ENCODE measurements at regions not wholly inside any gene's neighbourhood (a gene's known extent, or its start where the extent isn't known, plus 50 kb on each side); places are given as distances from the start of the nearest gene placed in this dataset.

DNA sequence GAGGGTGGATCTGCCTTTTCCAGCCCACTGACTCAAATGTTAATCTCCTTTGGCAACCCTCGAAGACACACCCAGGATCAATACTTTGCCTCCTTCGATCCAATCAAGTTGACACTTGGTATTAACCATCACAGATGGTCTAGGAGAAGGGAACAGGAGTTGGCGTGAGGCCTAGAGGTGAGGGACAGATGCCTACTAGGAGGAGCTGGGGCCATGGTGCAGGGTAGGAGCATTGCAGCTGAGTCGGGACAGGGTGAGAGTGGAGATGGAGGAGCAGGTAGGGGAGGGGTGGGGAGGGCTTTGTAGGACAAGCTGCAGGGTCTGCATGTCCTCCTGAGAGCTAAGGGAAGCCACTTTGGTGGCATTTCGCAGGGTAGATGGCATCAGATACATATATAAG lies 140.0 kb downstream of the VAPA start:
- no peaks in the 10 kb centered on the region for H3K27me3 Mint-ChIP-seq
- H3K4me1 ChIP-seq (ENCODE audit: control insufficient read depth, insufficient read depth, low read length, poor library complexity, severe bottlenecking), result no peaks in the 10 kb centered on the region
- H3K4me3 Mint-ChIP-seq, result no peak overlapping the region
- H3K27ac ChIP-seq (ENCODE audit: insufficient read depth, low read length, poor library complexity, severe bottlenecking), result no peak overlapping the region
- H3K9me3 ChIP-seq (ENCODE audit: control insufficient read depth in 2 of 2, low read length in 2 of 2), result no peaks in the 10 kb centered on the region
- H3K36me3 ChIP-seq (ENCODE audit: control insufficient read depth, insufficient read depth, low read length), result no peaks in the 10 kb centered on the region
- H3K36me3 Mint-ChIP-seq, result no peaks in the 10 kb centered on the region
- no peaks in the 10 kb centered on the region for H3K9me3 Mint-ChIP-seq
- H3K4me3 ChIP-seq (ENCODE audit: low read depth, low read length), result no peak overlapping the region
- no peaks in the 10 kb centered on the region for H3K4me1 Mint-ChIP-seq
- ATAC-seq (ENCODE audit: low read depth in 2 of 2) (no peak), DNase-seq (no peak)
- no peaks in the 10 kb centered on the region for H3K27me3 ChIP-seq (ENCODE audit: control insufficient read depth, insufficient read depth, low read length)
- H3K27ac Mint-ChIP-seq, result no peak overlapping the region

DNA sequence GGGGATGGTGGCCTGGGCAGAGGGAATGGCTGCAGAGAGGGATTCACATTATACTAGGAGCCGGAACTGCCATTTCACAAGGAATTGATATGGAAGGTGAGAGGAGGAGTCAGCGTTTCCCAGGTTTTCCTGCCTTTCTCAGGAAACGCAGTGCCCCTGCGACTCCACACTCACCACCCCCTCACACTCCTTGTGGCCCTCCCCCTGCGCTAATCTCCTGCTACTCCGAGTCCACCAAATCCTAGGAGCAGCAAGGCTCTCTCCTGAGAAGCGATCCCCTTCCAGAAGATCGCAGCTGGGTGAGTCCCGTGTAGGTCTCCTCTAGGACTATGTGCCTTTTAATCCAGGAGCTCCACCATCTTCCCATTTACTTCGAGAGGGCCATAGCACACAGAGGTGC lies 140.6 kb downstream of the VAPA start:
- Mint-ChIP-seq H3K4me1 (no peaks in the 10 kb centered on the region), H3K36me3 (no peaks in the 10 kb centered on the region), H3K9me3 (no peaks in the 10 kb centered on the region), H3K27me3 (no peaks in the 10 kb centered on the region), H3K4me3 (no peak overlapping the region), H3K27ac (no peak overlapping the region)
- H3K9me3 ChIP-seq (ENCODE audit: control insufficient read depth in 2 of 2, low read length in 2 of 2), result no peaks in the 10 kb centered on the region
- H3K4me1 ChIP-seq (ENCODE audit: control insufficient read depth, insufficient read depth, low read length, poor library complexity, severe bottlenecking), result no peaks in the 10 kb centered on the region
- DNase-seq (no peak), ATAC-seq (ENCODE audit: low read depth in 2 of 2) (no peak)
- H3K27me3 ChIP-seq (ENCODE audit: control insufficient read depth, insufficient read depth, low read length), result no peaks in the 10 kb centered on the region
- H3K36me3 ChIP-seq (ENCODE audit: control insufficient read depth, insufficient read depth, low read length), result no peaks in the 10 kb centered on the region
- no peak overlapping the region for H3K27ac ChIP-seq (ENCODE audit: insufficient read depth, low read length, poor library complexity, severe bottlenecking)
- H3K4me3 ChIP-seq (ENCODE audit: low read depth, low read length), result no peak overlapping the region

DNA sequence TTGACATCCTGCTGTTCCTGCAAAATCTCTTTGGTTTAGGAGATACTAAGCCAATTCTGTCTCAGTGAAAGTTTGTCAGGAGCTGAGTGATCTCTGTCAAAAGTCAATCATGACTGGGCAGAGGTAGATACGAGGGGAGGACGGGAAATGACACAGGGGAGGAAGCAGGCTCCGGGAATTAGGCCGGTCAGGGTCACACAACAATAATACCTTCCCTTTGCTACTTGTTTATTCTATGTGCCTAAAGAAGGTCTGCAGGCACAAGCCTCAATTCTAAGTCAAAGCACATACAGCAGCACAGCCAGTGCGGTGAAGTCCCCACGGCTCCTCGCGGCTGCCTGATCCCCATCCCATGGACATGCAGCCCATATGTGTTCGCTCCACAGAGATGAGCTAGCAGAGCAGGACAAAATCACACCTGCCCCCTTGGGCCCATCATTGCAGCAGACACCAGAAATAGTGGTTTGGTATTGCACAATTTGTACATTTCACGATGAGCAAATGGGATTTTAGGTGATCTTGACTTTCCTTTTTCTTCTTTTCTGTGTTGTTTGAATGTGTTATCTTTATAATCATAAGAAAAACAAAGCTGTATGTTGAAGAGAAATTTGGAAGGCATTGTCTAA lies 141.4 kb downstream of the VAPA start:
- no peak overlapping the region for H3K27ac Mint-ChIP-seq
- Histone ChIP-seq H3K4me1 (ENCODE audit: control insufficient read depth, insufficient read depth, low read length, poor library complexity, severe bottlenecking) (no peaks in the 10 kb centered on the region), H3K27me3 (ENCODE audit: control insufficient read depth, insufficient read depth, low read length) (no peaks in the 10 kb centered on the region), H3K36me3 (ENCODE audit: control insufficient read depth, insufficient read depth, low read length) (no peaks in the 10 kb centered on the region), H3K9me3 (ENCODE audit: control insufficient read depth in 2 of 2, low read length in 2 of 2) (no peaks in the 10 kb centered on the region), H3K4me3 (ENCODE audit: low read depth, low read length) (no peak overlapping the region), H3K27ac (ENCODE audit: insufficient read depth, low read length, poor library complexity, severe bottlenecking) (no peak overlapping the region)
- no peaks in the 10 kb centered on the region for H3K36me3 Mint-ChIP-seq
- no peak for DNase-seq
- H3K4me3 Mint-ChIP-seq, result no peak overlapping the region
- peaks cover 7% of the 10 kb centered on the region for H3K27me3 Mint-ChIP-seq
- H3K4me1 Mint-ChIP-seq, result no peaks in the 10 kb centered on the region
- H3K9me3 Mint-ChIP-seq, result no peaks in the 10 kb centered on the region
- ATAC-seq (ENCODE audit: low read depth in 2 of 2), result no peak

DNA sequence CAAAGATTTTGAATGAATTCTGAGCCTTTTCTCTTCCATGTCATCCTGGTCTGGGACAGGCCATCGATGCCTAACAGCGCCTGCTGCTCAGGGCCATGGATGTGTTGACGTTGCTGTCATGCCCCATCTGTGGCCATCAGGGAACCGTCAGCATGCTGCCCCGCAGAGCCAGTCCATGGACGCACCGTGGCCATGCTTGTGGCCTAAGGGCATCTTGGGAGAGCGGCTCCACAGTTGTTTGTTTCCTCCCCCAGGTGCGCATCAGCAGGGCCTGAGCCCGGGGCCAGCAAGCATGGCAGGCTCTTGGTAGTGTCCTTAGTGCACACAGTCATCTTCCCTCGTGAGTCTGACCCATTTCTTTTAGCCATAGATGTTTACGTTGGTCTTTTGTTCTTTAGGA lies 142.7 kb downstream of the VAPA start:
- no peak overlapping the region for H3K4me3 Mint-ChIP-seq
- ATAC-seq (ENCODE audit: low read depth in 2 of 2) (no peak), DNase-seq (no peak)
- H3K36me3 ChIP-seq (ENCODE audit: control insufficient read depth, insufficient read depth, low read length), result no peaks in the 10 kb centered on the region
- H3K27me3 Mint-ChIP-seq, result peaks cover 12% of the 10 kb centered on the region
- no peaks in the 10 kb centered on the region for H3K9me3 ChIP-seq (ENCODE audit: control insufficient read depth in 2 of 2, low read length in 2 of 2)
- no peaks in the 10 kb centered on the region for H3K4me1 ChIP-seq (ENCODE audit: control insufficient read depth, insufficient read depth, low read length, poor library complexity, severe bottlenecking)
- H3K4me3 ChIP-seq (ENCODE audit: low read depth, low read length), result no peak overlapping the region
- no peaks in the 10 kb centered on the region for H3K9me3 Mint-ChIP-seq
- H3K4me1 Mint-ChIP-seq, result no peaks in the 10 kb centered on the region
- H3K36me3 Mint-ChIP-seq, result no peaks in the 10 kb centered on the region
- no peaks in the 10 kb centered on the region for H3K27me3 ChIP-seq (ENCODE audit: control insufficient read depth, insufficient read depth, low read length)
- no peak overlapping the region for H3K27ac ChIP-seq (ENCODE audit: insufficient read depth, low read length, poor library complexity, severe bottlenecking)
- no peak overlapping the region for H3K27ac Mint-ChIP-seq

DNA sequence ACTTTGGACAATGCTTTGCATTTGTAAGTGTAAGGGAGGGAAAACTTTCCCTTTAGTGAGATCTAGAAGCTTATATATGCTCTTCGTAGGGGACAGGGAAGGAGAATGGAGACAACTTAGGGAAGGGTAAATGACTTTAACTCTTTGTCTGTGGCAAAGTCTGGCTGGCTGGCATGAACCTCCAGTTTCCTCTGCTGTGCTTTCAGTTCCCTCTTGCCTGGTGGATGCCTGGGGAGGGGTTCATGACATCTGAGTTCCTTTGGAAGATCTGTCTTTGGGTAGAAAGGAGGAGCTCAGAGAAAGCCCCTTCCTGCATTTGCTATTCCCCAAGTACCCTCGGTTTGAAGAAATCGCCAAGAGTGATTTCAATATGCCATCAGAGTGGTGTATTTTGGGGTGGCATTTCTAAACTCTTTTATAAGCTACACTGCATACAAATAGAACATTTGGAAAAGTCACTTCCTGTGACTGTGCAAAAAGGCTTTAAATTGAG lies 143.6 kb downstream of the VAPA start:
- Histone ChIP-seq H3K9me3 (ENCODE audit: control insufficient read depth in 2 of 2, low read length in 2 of 2) (no peaks in the 10 kb centered on the region), H3K36me3 (ENCODE audit: control insufficient read depth, insufficient read depth, low read length) (no peaks in the 10 kb centered on the region), H3K4me1 (ENCODE audit: control insufficient read depth, insufficient read depth, low read length, poor library complexity, severe bottlenecking) (no peaks in the 10 kb centered on the region), H3K4me3 (ENCODE audit: low read depth, low read length) (no peak overlapping the region), H3K27ac (ENCODE audit: insufficient read depth, low read length, poor library complexity, severe bottlenecking) (no peak overlapping the region), H3K27me3 (ENCODE audit: control insufficient read depth, insufficient read depth, low read length) (no peaks in the 10 kb centered on the region)
- no peaks in the 10 kb centered on the region for H3K9me3 Mint-ChIP-seq
- no peaks in the 10 kb centered on the region for H3K36me3 Mint-ChIP-seq
- H3K27me3 Mint-ChIP-seq, result peaks cover 12% of the 10 kb centered on the region
- no peaks in the 10 kb centered on the region for H3K4me1 Mint-ChIP-seq
- DNase-seq, result no peak
- no peak for ATAC-seq (ENCODE audit: low read depth in 2 of 2)
- no peak overlapping the region for H3K4me3 Mint-ChIP-seq
- no peak overlapping the region for H3K27ac Mint-ChIP-seq

DNA sequence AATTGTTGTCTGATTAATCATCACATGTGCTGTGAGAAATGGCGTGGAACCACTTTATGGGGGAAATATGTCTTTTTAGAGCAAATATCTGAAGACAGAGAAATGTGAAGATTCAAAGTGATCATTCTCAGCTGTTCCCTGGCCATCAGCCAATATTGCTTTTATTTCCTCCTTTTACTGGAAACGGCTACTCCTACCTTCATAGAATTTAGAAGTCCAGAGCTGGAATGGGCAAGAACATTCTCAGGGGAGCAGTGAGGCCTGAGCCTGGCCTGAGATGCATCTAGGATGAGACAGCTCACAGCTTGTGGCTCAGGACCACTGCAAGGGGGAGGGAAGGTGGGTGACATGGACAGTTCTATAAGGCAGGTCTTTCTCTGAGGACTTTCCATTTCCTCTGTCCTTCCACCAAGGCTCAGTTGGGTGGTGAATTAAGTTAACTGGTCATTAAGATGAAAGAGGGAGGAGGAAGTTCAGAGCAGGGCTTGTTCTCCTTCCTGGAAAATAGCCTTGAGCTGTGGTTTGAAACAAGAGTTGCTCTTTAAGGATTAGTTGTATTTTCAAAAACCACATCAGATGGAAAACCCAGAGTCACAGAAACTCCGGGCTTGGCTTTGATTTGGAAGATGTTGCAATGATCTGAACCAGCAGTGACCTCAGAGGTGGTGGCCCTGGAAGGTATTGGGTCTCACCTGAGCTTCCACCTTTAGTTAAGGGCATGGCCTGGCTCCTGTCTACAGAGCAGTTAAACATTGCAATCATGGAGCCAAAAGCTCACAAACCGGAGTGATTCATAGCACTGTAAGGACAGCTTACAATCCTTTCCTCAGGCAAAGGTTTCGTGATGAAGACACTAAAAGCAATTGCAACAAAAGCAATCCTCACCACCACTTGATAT lies 144.3 kb downstream of the VAPA start:
- H3K4me1 ChIP-seq (ENCODE audit: control insufficient read depth, insufficient read depth, low read length, poor library complexity, severe bottlenecking), result no peaks in the 10 kb centered on the region
- Mint-ChIP-seq H3K27ac (no peak overlapping the region), H3K4me3 (no peak overlapping the region), H3K27me3 (peaks cover 16% of the 10 kb centered on the region), H3K4me1 (no peaks in the 10 kb centered on the region), H3K36me3 (no peaks in the 10 kb centered on the region), H3K9me3 (no peaks in the 10 kb centered on the region)
- no peaks in the 10 kb centered on the region for H3K36me3 ChIP-seq (ENCODE audit: control insufficient read depth, insufficient read depth, low read length)
- no peak for DNase-seq
- no peak overlapping the region for H3K27ac ChIP-seq (ENCODE audit: insufficient read depth, low read length, poor library complexity, severe bottlenecking)
- no peaks in the 10 kb centered on the region for H3K27me3 ChIP-seq (ENCODE audit: control insufficient read depth, insufficient read depth, low read length)
- no peak for ATAC-seq (ENCODE audit: low read depth in 2 of 2)
- no peak overlapping the region for H3K4me3 ChIP-seq (ENCODE audit: low read depth, low read length)
- no peaks in the 10 kb centered on the region for H3K9me3 ChIP-seq (ENCODE audit: control insufficient read depth in 2 of 2, low read length in 2 of 2)

DNA sequence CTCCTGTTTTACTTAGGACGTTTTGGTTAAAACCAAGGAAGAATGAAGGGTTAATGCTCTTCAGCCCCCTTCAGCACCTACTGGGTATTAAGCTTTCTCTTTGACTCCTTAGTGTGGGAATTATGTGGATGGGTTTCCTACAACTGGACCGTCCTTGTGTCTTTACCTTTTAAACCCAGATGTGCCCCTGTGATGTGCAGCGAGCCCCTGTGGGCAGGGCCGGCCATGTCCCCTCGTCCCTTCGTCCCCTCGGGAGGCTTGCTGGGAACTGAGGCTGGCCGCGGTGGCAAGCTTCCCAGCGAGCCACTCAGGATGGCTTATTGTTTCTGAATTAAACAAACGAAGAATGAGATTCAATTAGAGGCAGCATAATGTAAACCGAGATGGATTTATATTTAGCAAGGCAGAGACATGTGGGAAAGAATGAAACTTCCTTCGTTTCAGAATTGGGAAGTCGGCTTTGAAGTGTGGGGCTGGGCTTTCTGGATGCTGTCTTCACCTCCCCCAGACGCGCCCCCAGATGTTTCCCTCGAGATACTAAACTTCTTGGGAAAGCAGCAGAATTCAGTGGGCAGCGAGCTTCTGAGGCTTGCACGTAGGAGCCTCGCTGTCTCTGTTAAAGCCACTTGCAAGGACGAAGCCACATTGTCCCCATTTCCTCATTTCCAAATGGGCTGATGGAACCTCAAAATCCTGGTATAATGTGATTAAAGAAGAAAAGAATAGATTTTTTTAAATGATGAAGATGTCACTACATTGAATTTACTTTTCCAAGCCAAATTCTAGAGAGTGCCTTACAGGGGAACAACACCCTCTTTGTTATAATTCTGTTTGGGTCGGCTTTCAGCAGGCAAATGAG lies 146.0 kb downstream of the VAPA start:
- H3K9me3 ChIP-seq (ENCODE audit: control insufficient read depth in 2 of 2, low read length in 2 of 2), result no peaks in the 10 kb centered on the region
- no peaks in the 10 kb centered on the region for H3K36me3 ChIP-seq (ENCODE audit: control insufficient read depth, insufficient read depth, low read length)
- no peak overlapping the region for H3K4me3 Mint-ChIP-seq
- DNase-seq (no peak), ATAC-seq (ENCODE audit: low read depth in 2 of 2) (no peak)
- H3K27me3 Mint-ChIP-seq, result peaks cover 17% of the 10 kb centered on the region
- no peaks in the 10 kb centered on the region for H3K27me3 ChIP-seq (ENCODE audit: control insufficient read depth, insufficient read depth, low read length)
- H3K36me3 Mint-ChIP-seq, result no peaks in the 10 kb centered on the region
- no peaks in the 10 kb centered on the region for H3K4me1 Mint-ChIP-seq
- H3K27ac ChIP-seq (ENCODE audit: insufficient read depth, low read length, poor library complexity, severe bottlenecking), result no peak overlapping the region
- no peak overlapping the region for H3K27ac Mint-ChIP-seq
- H3K4me1 ChIP-seq (ENCODE audit: control insufficient read depth, insufficient read depth, low read length, poor library complexity, severe bottlenecking), result no peaks in the 10 kb centered on the region
- H3K9me3 Mint-ChIP-seq, result no peaks in the 10 kb centered on the region
- H3K4me3 ChIP-seq (ENCODE audit: low read depth, low read length), result no peak overlapping the region
